Natural killer cell (primary cell): ENCODE measurements at regions not wholly inside any gene's neighbourhood (a gene's known extent, or its start where the extent isn't known, plus 50 kb on each side); places are given as distances from the start of the nearest gene placed in this dataset.

Experiments
- ATAC-seq, 3 donors: fragments of 150-1000 bp in 2 of 3; fragments of 200-7000 bp in 1 of 3; cut with Tn5 transposase; 1 replicate in 1 of 3; 2 replicates in 2 of 3; pipeline ENCODE4 v1.10.0; 2021; ENCODE audit warnings: mild to moderate bottlenecking in 2 of 3, moderate library complexity in 2 of 3
- DNase-seq, 2 donors: peaks; one replicate each; pipeline versions ENCODE4 v3.0.0 to v3.0.0-alpha.2; 2013 to 2021; ENCODE audit warnings: mixed read lengths in 1 of 2
- H3K27ac ChIP-seq: one replicate; pipeline ENCODE4 v1.5.1; 2013; ENCODE audit warnings: mild to moderate bottlenecking, low read length
- H3K27me3 ChIP-seq: one replicate; pipeline ENCODE4 v1.6.1; 2013; ENCODE audit warnings: low read length; ENCODE audit not compliant: control insufficient read depth, insufficient read depth
- H3K36me3 ChIP-seq: one replicate; pipeline ENCODE4 v1.6.1; 2013; ENCODE audit warnings: low read length; ENCODE audit not compliant: control insufficient read depth, insufficient read depth
- H3K4me1 ChIP-seq: one replicate; pipeline ENCODE4 v1.6.1; 2013; ENCODE audit warnings: low read length; ENCODE audit not compliant: control insufficient read depth, insufficient read depth
- H3K4me3 ChIP-seq: one replicate; pipeline ENCODE4 v1.5.1; 2013; ENCODE audit warnings: low read length
- H3K9me3 ChIP-seq: one replicate; pipeline ENCODE4 v1.6.1; 2013; ENCODE audit warnings: low read length; ENCODE audit not compliant: control insufficient read depth, insufficient read depth
- H3K27ac Mint-ChIP-seq, 2 donors: one replicate each; pipeline ENCODE4 v1.8.0; 2022; ENCODE audit warnings: mild to moderate bottlenecking in 2 of 2, mixed read lengths in 2 of 2, moderate library complexity in 1 of 2
- H3K27me3 Mint-ChIP-seq, 2 donors: one replicate each; pipeline ENCODE4 v1.8.0; 2022; ENCODE audit warnings: low read depth in 2 of 2, mixed read lengths in 2 of 2
- H3K36me3 Mint-ChIP-seq: one replicate; pipeline ENCODE4 v1.8.0; 2022; ENCODE audit warnings: mixed read lengths
- H3K4me1 Mint-ChIP-seq, 2 donors: one replicate each; pipeline ENCODE4 v1.8.0; 2022; ENCODE audit warnings: mixed read lengths in 2 of 2
- H3K4me3 Mint-ChIP-seq: one replicate; pipeline ENCODE4 v1.8.0; 2022; ENCODE audit warnings: mild to moderate bottlenecking, moderate library complexity, mixed read lengths
- H3K9me3 Mint-ChIP-seq, 2 donors: one replicate each; pipeline ENCODE4 v1.8.0; 2022; ENCODE audit warnings: mixed read lengths in 2 of 2
- CTCF ChIP-seq: fragments of 200-600 bp; IDR thresholded peaks from one replicate; pipeline ENCODE4 v1.8.0; 2022; ENCODE audit warnings: antibody characterized with exemption
- WGBS: methylation state at CpG from one replicate; pipeline ENCODE4 v1.1.7; 2013; ENCODE audit warnings: missing lambda C conversion rate; ENCODE audit not compliant: insufficient coverage; 5-methylcytosine and 5-hydroxymethylcytosine counted together
- intact Hi-C: fragments of 100-400 bp; cut with micrococcal nuclease; formaldehyde crosslinking; loops from one replicate; pipeline ENCODE4 v1.14.2; 2022

- no peaks in the 10 kb centered on the region for H3K9me3 ChIP-seq
- H3K27ac Mint-ChIP-seq = no peak overlapping the region
- no peaks in the 10 kb centered on the region for H3K36me3 Mint-ChIP-seq
- H3K9me3 Mint-ChIP-seq = no peaks in the 10 kb centered on the region
- no peak overlapping the region for H3K4me3 ChIP-seq
- H3K36me3 ChIP-seq = no peaks in the 10 kb centered on the region
- H3K27ac ChIP-seq = no peak overlapping the region
- ATAC-seq = no peak
- TF ChIP-seq CTCF = no peak
- no peaks in the 10 kb centered on the region for H3K4me1 Mint-ChIP-seq
- no peaks in the 10 kb centered on the region for H3K4me1 ChIP-seq
- H3K27me3 ChIP-seq = no peaks in the 10 kb centered on the region
- WGBS = 76% methylated on average over 8 of the region's 8 CpGs
- H3K4me3 Mint-ChIP-seq = no peak overlapping the region
- H3K27me3 Mint-ChIP-seq = peaks cover 8 to 20% of the 10 kb centered on the region in 2 donors
- no peak for DNase-seq
- intact Hi-C loops = no loop called here
These were observed 151.4 kb upstream of the CPSF6 start for GRCh38 chr12:69087986-69088385.

- Mint-ChIP-seq H3K4me3 (no peak overlapping the region), H3K27me3 (peaks cover 14 to 28% of the 10 kb centered on the region in 2 donors), H3K36me3 (no peaks in the 10 kb centered on the region), H3K9me3 (no peaks in the 10 kb centered on the region), H3K27ac (no peak overlapping the region), H3K4me1 (no peaks in the 10 kb centered on the region)
- Histone ChIP-seq H3K36me3 (no peaks in the 10 kb centered on the region), H3K9me3 (no peaks in the 10 kb centered on the region), H3K27ac (no peak overlapping the region), H3K4me1 (no peaks in the 10 kb centered on the region), H3K4me3 (no peak overlapping the region), H3K27me3 (no peaks in the 10 kb centered on the region)
- TF ChIP-seq CTCF = no peak
- DNase-seq = no peak
- intact Hi-C loops = no loop called here
- 100% methylated on average over 1 of the region's 1 CpG for WGBS
- ATAC-seq = no peak
These were observed 148.6 kb upstream of the CPSF6 start for GRCh38 chr12:69090722-69091121.

GRCh38 chr12:69091442-69092017 is 147.8 kb upstream of the CPSF6 start:
- Mint-ChIP-seq H3K36me3 (no peaks in the 10 kb centered on the region), H3K4me3 (no peak overlapping the region), H3K4me1 (no peaks in the 10 kb centered on the region), H3K9me3 (no peaks in the 10 kb centered on the region), H3K27me3 (peaks cover 14 to 28% of the 10 kb centered on the region in 2 donors), H3K27ac (no peak overlapping the region)
- no peak overlapping the region for H3K27ac ChIP-seq
- ATAC-seq (no peak), DNase-seq (no peak)
- 86% methylated on average over 6 of the region's 6 CpGs for WGBS
- no peak for TF ChIP-seq CTCF
- no peaks in the 10 kb centered on the region for H3K4me1 ChIP-seq
- H3K36me3 ChIP-seq = no peaks in the 10 kb centered on the region
- intact Hi-C loops = no loop called here
- no peaks in the 10 kb centered on the region for H3K9me3 ChIP-seq
- no peak overlapping the region for H3K4me3 ChIP-seq
- H3K27me3 ChIP-seq = no peaks in the 10 kb centered on the region

GRCh38 chr12:69092137-69092536 is 147.2 kb upstream of the CPSF6 start:
- Mint-ChIP-seq H3K9me3 (no peaks in the 10 kb centered on the region), H3K4me1 (no peaks in the 10 kb centered on the region), H3K36me3 (no peaks in the 10 kb centered on the region), H3K27ac (no peak overlapping the region), H3K27me3 (peaks cover 14 to 24% of the 10 kb centered on the region in 2 donors), H3K4me3 (no peak overlapping the region)
- no peak for ATAC-seq
- no peak for DNase-seq
- Histone ChIP-seq H3K27ac (no peak overlapping the region), H3K27me3 (no peaks in the 10 kb centered on the region), H3K4me3 (no peak overlapping the region), H3K4me1 (no peaks in the 10 kb centered on the region), H3K9me3 (no peaks in the 10 kb centered on the region), H3K36me3 (no peaks in the 10 kb centered on the region)
- WGBS = 93% methylated on average over 4 of the region's 4 CpGs
- intact Hi-C loops = no loop called here
- no peak for TF ChIP-seq CTCF
